ENCODE measurements at regions not wholly inside any gene's neighbourhood (a gene's known extent, or its start where the extent isn't known, plus 50 kb on each side); places are given as distances from the start of the nearest gene placed in this dataset.
"Not testable (repeated sequence)": the region's sequence is repeated elsewhere in the genome, so short reads cannot be mapped to it uniquely, and the experiment has no call there.

GRCh38 chr17:63292421-63292820 is 153.7 kb downstream of the CYB561 start:
- no peak for TF ChIP-seq CTCF (IDR thresholded peaks at IDR 0.05; ENCODE audit: insufficient read depth, low read length, poor library complexity, severe bottlenecking)
- no peak for DNase-seq (ENCODE audit: low read depth)
- no peak overlapping the region for H3K4me3 ChIP-seq (ENCODE audit: low read depth, low read length)
- no peaks in the 10 kb centered on the region for H3K36me3 ChIP-seq (ENCODE audit: control insufficient read depth, insufficient read depth, low read length)
- H3K27me3 ChIP-seq (ENCODE audit: control insufficient read depth, insufficient read depth, low read length): no peaks in the 10 kb centered on the region

GRCh38 chr17:63293323-63294075 is 152.6 kb downstream of the CYB561 start:
- H3K36me3 ChIP-seq (ENCODE audit: control insufficient read depth, insufficient read depth, low read length): no peaks in the 10 kb centered on the region

GRCh38 chr17:63294776-63295175 is 151.3 kb downstream of the CYB561 start:
- no peak overlapping the region for H3K4me3 ChIP-seq (ENCODE audit: low read depth, low read length)
- no peaks in the 10 kb centered on the region for H3K36me3 ChIP-seq (ENCODE audit: control insufficient read depth, insufficient read depth, low read length)
- no peak for DNase-seq (ENCODE audit: low read depth)
- no peaks in the 10 kb centered on the region for H3K27me3 ChIP-seq (ENCODE audit: control insufficient read depth, insufficient read depth, low read length)
- no peak for TF ChIP-seq CTCF (IDR thresholded peaks at IDR 0.05; ENCODE audit: insufficient read depth, low read length, poor library complexity, severe bottlenecking)

More at GRCh38 chr17:63293323-63294075, 152.6 kb downstream of the CYB561 start:
- no peak for DNase-seq (ENCODE audit: low read depth)
- TF ChIP-seq CTCF (IDR thresholded peaks at IDR 0.05; ENCODE audit: insufficient read depth, low read length, poor library complexity, severe bottlenecking): no peak
- Histone ChIP-seq H3K27me3 (ENCODE audit: control insufficient read depth, insufficient read depth, low read length) (no peaks in the 10 kb centered on the region), H3K4me3 (ENCODE audit: low read depth, low read length) (no peak overlapping the region)

GRCh38 chr17:63295288-63295687 is 150.8 kb downstream of the CYB561 start:
- DNase-seq (ENCODE audit: low read depth): no peak
- no peak for TF ChIP-seq CTCF (IDR thresholded peaks at IDR 0.05; ENCODE audit: insufficient read depth, low read length, poor library complexity, severe bottlenecking)
- no peaks in the 10 kb centered on the region for H3K36me3 ChIP-seq (ENCODE audit: control insufficient read depth, insufficient read depth, low read length)

GRCh38 chr17:63295839-63296590 is 150.1 kb downstream of the CYB561 start:
- Histone ChIP-seq H3K27me3 (ENCODE audit: control insufficient read depth, insufficient read depth, low read length) (no peaks in the 10 kb centered on the region), H3K4me3 (ENCODE audit: low read depth, low read length) (no peak overlapping the region), H3K36me3 (ENCODE audit: control insufficient read depth, insufficient read depth, low read length) (no peaks in the 10 kb centered on the region)
- DNase-seq (ENCODE audit: low read depth): no peak
- no peak for TF ChIP-seq CTCF (IDR thresholded peaks at IDR 0.05; ENCODE audit: insufficient read depth, low read length, poor library complexity, severe bottlenecking)

More at GRCh38 chr17:63295288-63295687, 150.8 kb downstream of the CYB561 start:
- no peaks in the 10 kb centered on the region for H3K27me3 ChIP-seq (ENCODE audit: control insufficient read depth, insufficient read depth, low read length)
- H3K4me3 ChIP-seq (ENCODE audit: low read depth, low read length): no peak overlapping the region

GRCh38 chr17:63298916-63299315 is 147.2 kb downstream of the CYB561 start:
- H3K27me3 ChIP-seq (ENCODE audit: control insufficient read depth, insufficient read depth, low read length); DNase-seq (ENCODE audit: low read depth); H3K36me3 ChIP-seq (ENCODE audit: control insufficient read depth, insufficient read depth, low read length); H3K4me3 ChIP-seq (ENCODE audit: low read depth, low read length): not testable (repeated sequence)

All from kidney epithelial cell (primary cell).